ENCODE measurements at regions not wholly inside any gene's neighbourhood (a gene's known extent, or its start where the extent isn't known, plus 50 kb on each side); places are given as distances from the start of the nearest gene placed in this dataset.

DNA sequence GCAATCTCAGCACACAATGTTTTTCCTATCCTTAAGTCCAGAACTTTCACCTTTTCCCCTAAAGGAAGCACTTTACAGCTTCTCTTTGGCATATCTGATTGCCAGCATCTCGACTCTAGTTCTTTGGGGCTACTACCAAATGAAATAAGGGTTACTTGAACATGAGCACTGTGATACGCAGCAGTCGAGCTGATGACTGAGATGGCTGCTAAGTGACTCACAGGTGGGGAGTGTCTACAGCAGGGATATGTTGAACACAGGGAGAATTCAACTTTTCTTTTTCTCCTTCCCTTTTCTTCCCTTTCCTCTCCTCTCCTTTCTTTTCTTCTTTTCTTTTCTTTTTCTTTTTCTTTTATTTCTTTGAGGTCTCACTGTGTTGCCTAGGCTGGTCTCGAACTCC is 334.8 kb downstream of the MAF start:
- Histone ChIP-seq H2AFZ (ENCODE audit: control insufficient read depth, low read length) (no peak overlapping the region), H3K9me1 (ENCODE audit: control insufficient read depth, extremely low read depth, insufficient read depth, low read length) (no peaks in the 10 kb centered on the region), H3K36me3 (ENCODE audit: control insufficient read depth in 2 of 2, extremely low read depth in 1 of 2, insufficient read depth in 2 of 2, low read length in 2 of 2) (no peaks in the 10 kb centered on the region), H3K27me3 (ENCODE audit: control insufficient read depth, extremely low read depth, insufficient read depth, low read length) (no peaks in the 10 kb centered on the region), H3K9ac (ENCODE audit: control insufficient read depth, extremely low read depth, insufficient read depth, low read length) (no peak overlapping the region), H3K4me2 (ENCODE audit: control insufficient read depth, extremely low read depth, insufficient read depth, low read depth, low read length) (no peak overlapping the region), H3K4me3 (ENCODE audit: control insufficient read depth in 2 of 3, extremely low read depth in 1 of 3, insufficient read depth in 2 of 3, low read depth in 1 of 3, low read length in 3 of 3) (no peak overlapping the region), H3K27ac (ENCODE audit: control insufficient read depth, insufficient read depth, low read length) (no peak overlapping the region), H4K20me1 (ENCODE audit: control insufficient read depth, extremely low read depth, insufficient read depth, low read length) (no peaks in the 10 kb centered on the region), H3K4me1 (ENCODE audit: control insufficient read depth, extremely low read depth, insufficient read depth, low read length) (no peaks in the 10 kb centered on the region), H3K9me3 (ENCODE audit: control insufficient read depth, low read depth, low read length) (no peaks in the 10 kb centered on the region), H3K79me2 (ENCODE audit: control insufficient read depth, insufficient read depth, low read length) (no peaks in the 10 kb centered on the region)
- dilution Hi-C loops (cut with MboI; ENCODE audit: extremely low pct_ligation_motif_present, low sequenced_read_pairs), result no loop called here
- TF ChIP-seq EZH2 (IDR thresholded peaks at IDR 0.05; ENCODE audit: low read length), result no peak
- TF ChIP-seq, protein P1, sequence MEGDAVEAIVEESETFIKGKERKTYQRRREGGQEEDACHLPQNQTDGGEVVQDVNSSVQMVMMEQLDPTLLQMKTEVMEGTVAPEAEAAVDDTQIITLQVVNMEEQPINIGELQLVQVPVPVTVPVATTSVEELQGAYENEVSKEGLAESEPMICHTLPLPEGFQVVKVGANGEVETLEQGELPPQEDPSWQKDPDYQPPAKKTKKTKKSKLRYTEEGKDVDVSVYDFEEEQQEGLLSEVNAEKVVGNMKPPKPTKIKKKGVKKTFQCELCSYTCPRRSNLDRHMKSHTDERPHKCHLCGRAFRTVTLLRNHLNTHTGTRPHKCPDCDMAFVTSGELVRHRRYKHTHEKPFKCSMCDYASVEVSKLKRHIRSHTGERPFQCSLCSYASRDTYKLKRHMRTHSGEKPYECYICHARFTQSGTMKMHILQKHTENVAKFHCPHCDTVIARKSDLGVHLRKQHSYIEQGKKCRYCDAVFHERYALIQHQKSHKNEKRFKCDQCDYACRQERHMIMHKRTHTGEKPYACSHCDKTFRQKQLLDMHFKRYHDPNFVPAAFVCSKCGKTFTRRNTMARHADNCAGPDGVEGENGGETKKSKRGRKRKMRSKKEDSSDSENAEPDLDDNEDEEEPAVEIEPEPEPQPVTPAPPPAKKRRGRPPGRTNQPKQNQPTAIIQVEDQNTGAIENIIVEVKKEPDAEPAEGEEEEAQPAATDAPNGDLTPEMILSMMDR (optimal IDR thresholded peaks at IDR 0.05 in 1 of 3, IDR thresholded peaks at IDR 0.05 in 1 of 3, conservative IDR thresholded peaks at IDR 0.05 in 1 of 3; ENCODE audit: extremely low read depth in 1 of 3, insufficient read depth in 2 of 3, low read length in 3 of 3), result no peak
- FAIRE-seq (no peak), DNase-seq (ENCODE audit: low read depth, low spot score) (no peak)

GRCh38 chr16:79265196-79265595 is 335.3 kb downstream of the MAF start:
- no peak for TF ChIP-seq EZH2 (IDR thresholded peaks at IDR 0.05; ENCODE audit: low read length)
- TF ChIP-seq, protein P1 (optimal IDR thresholded peaks at IDR 0.05 in 1 of 3, IDR thresholded peaks at IDR 0.05 in 1 of 3, conservative IDR thresholded peaks at IDR 0.05 in 1 of 3; ENCODE audit: extremely low read depth in 1 of 3, insufficient read depth in 2 of 3, low read length in 3 of 3), result no peak
- FAIRE-seq, result no peak
- H3K9me1 ChIP-seq (ENCODE audit: control insufficient read depth, extremely low read depth, insufficient read depth, low read length), result no peaks in the 10 kb centered on the region
- no peaks in the 10 kb centered on the region for H3K36me3 ChIP-seq (ENCODE audit: control insufficient read depth in 2 of 2, extremely low read depth in 1 of 2, insufficient read depth in 2 of 2, low read length in 2 of 2)
- H2AFZ ChIP-seq (ENCODE audit: control insufficient read depth, low read length), result no peak overlapping the region
- no peaks in the 10 kb centered on the region for H3K27me3 ChIP-seq (ENCODE audit: control insufficient read depth, extremely low read depth, insufficient read depth, low read length)
- no peak overlapping the region for H3K27ac ChIP-seq (ENCODE audit: control insufficient read depth, insufficient read depth, low read length)
- no peak for DNase-seq (ENCODE audit: low read depth, low spot score)
- no peak overlapping the region for H3K4me2 ChIP-seq (ENCODE audit: control insufficient read depth, extremely low read depth, insufficient read depth, low read depth, low read length)
- no peak overlapping the region for H3K4me3 ChIP-seq (ENCODE audit: control insufficient read depth in 2 of 3, extremely low read depth in 1 of 3, insufficient read depth in 2 of 3, low read depth in 1 of 3, low read length in 3 of 3)
- H3K79me2 ChIP-seq (ENCODE audit: control insufficient read depth, insufficient read depth, low read length), result no peaks in the 10 kb centered on the region
- no peaks in the 10 kb centered on the region for H3K9me3 ChIP-seq (ENCODE audit: control insufficient read depth, low read depth, low read length)
- no peaks in the 10 kb centered on the region for H3K4me1 ChIP-seq (ENCODE audit: control insufficient read depth, extremely low read depth, insufficient read depth, low read length)
- H3K9ac ChIP-seq (ENCODE audit: control insufficient read depth, extremely low read depth, insufficient read depth, low read length), result no peak overlapping the region
- dilution Hi-C loops (cut with MboI; ENCODE audit: extremely low pct_ligation_motif_present, low sequenced_read_pairs), result no loop called here
- no peaks in the 10 kb centered on the region for H4K20me1 ChIP-seq (ENCODE audit: control insufficient read depth, extremely low read depth, insufficient read depth, low read length)

All from keratinocyte (primary cell).